Esophagus squamous epithelium (tissue), 4 donors: ENCODE measurements at regions not wholly inside any gene's neighbourhood (a gene's known extent, or its start where the extent isn't known, plus 50 kb on each side); places are given as distances from the start of the nearest gene placed in this dataset.

Experiments used
- CTCF ChIP-seq, 6 experiments: fragments of 450-650 bp in 4 of 6; fragments of 200-600 bp in 2 of 6; sonication (generic) in 2 of 6; IDR thresholded peaks; one replicate each; pipeline ENCODE4 v1.5.1; 2016 to 2019; ENCODE audit warnings: antibody characterized with exemption in 6 of 6, mild to moderate bottlenecking in 4 of 6, moderate library complexity in 4 of 6
- POLR2A ChIP-seq, 4 donors: fragments of 450-650 bp; IDR thresholded peaks; one replicate each; pipeline ENCODE4 v1.6.1; 2017; ENCODE audit warnings: antibody characterized with exemption in 4 of 4, mild to moderate bottlenecking in 4 of 4, moderate library complexity in 3 of 4

- no peak for TF ChIP-seq CTCF (IDR thresholded peaks at IDR 0.05)
- no peak for TF ChIP-seq POLR2A (IDR thresholded peaks at IDR 0.05)
Measured at GRCh38 chr3:188031121-188031520, 122.8 kb upstream of the LPP start.
